ENCODE measurements at regions not wholly inside any gene's neighbourhood (a gene's known extent, or its start where the extent isn't known, plus 50 kb on each side); places are given as distances from the start of the nearest gene placed in this dataset.
"Not testable (repeated sequence)": the region's sequence is repeated elsewhere in the genome, so short reads cannot be mapped to it uniquely, and the experiment has no call there.

DNA sequence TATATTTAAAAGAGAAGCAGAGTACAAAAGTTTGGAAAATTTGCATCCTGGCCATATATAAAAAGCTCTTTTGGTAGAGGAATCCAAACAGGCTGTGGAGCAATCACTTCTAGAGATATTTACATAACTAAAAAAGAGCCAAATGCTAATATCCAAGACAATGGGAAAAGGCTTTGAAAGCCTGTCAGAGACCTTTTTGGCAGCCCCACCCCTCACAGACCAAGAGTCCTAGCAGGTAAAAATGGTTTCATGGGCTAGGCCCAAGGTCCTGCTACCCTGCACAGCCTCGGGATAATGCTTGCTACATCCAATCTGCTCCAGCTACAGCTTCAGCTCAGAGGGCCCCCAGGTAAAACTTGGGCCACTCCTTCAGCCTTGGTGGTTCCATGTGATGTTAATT, 430.2 kb upstream of the KCND2 start:
- no peak overlapping the region for H3K27ac ChIP-seq
- no peak for TF ChIP-seq CTCF (IDR thresholded peaks at IDR 0.05)

DNA sequence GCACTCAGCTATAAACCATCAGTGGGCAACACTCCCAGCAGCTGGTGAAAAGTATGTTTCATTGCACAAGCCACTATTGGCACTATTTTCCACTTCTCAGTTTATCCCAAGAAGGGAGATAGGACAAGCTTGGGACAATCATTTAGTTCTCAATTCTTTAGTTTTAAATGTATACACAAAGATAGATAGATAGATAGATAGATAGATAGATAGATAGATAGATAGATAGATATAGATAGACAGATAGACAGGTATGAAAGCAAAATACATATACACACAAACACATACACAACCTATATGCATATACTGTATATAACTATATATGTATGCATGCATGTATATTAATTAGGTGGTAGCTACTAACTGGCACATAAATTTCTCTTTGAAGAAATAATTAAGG, 411.6 kb upstream of the KCND2 start:
- Histone ChIP-seq H3K36me3 (no peaks in the 10 kb centered on the region), H3K27ac (no peak overlapping the region), H3K27me3 (no peaks in the 10 kb centered on the region), H3K4me1 (ENCODE audit: control insufficient read depth in 1 of 2, insufficient read depth in 1 of 2, low read depth in 1 of 2, low read length in 1 of 2) (no peaks in the 10 kb centered on the region), H3K4me3 (ENCODE audit: low read depth in 1 of 2, low read length in 1 of 2) (no peak overlapping the region), H3K9me3 (no peaks in the 10 kb centered on the region)
- TF ChIP-seq CTCF (IDR thresholded peaks at IDR 0.05): no peak

More for the DNA sequence above, 430.2 kb upstream of the KCND2 start:
- Histone ChIP-seq H3K9me3 (no peaks in the 10 kb centered on the region), H3K4me1 (ENCODE audit: control insufficient read depth in 1 of 2, insufficient read depth in 1 of 2, low read depth in 1 of 2, low read length in 1 of 2) (no peaks in the 10 kb centered on the region), H3K4me3 (ENCODE audit: low read depth in 1 of 2, low read length in 1 of 2) (no peak overlapping the region), H3K36me3 (no peaks in the 10 kb centered on the region), H3K27me3 (no peaks in the 10 kb centered on the region)

DNA sequence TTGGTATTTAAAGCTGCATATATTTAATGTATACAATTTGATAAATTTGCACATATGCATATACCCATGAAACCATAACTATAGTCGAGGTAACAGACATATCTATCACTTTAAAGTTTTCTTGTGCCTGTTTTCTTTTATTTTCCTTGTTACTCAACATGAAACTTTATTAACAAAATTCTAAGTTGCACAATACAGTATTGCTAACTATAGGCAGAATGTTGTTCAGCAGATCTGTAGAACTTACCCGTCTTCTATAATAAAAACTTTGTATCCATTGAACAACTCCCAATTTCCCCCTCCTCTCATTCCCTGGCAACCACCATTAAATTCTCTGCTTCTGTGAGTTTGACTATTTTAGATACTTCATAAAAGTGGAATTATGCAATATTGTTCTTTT, 404.6 kb upstream of the KCND2 start:
- Histone ChIP-seq H3K4me1 (ENCODE audit: control insufficient read depth in 1 of 2, insufficient read depth in 1 of 2, low read depth in 1 of 2, low read length in 1 of 2) (no peaks in the 10 kb centered on the region), H3K9me3 (no peaks in the 10 kb centered on the region), H3K27ac (no peak overlapping the region)

GRCh38 chr7:119879835-119880234, 393.1 kb upstream of the KCND2 start:
- TF ChIP-seq CTCF (IDR thresholded peaks at IDR 0.05): no peak
- no peak overlapping the region for H3K27ac ChIP-seq
- no peaks in the 10 kb centered on the region for H3K4me1 ChIP-seq (ENCODE audit: control insufficient read depth in 1 of 2, insufficient read depth in 1 of 2, low read depth in 1 of 2, low read length in 1 of 2)
- no peaks in the 10 kb centered on the region for H3K36me3 ChIP-seq
- no peaks in the 10 kb centered on the region for H3K27me3 ChIP-seq
- no peaks in the 10 kb centered on the region for H3K9me3 ChIP-seq
- no peak overlapping the region for H3K4me3 ChIP-seq (ENCODE audit: low read depth in 1 of 2, low read length in 1 of 2)

More for the DNA sequence above, 404.6 kb upstream of the KCND2 start:
- TF ChIP-seq CTCF (IDR thresholded peaks at IDR 0.05): no peak
- no peaks in the 10 kb centered on the region for H3K36me3 ChIP-seq
- H3K27me3 ChIP-seq: no peaks in the 10 kb centered on the region
- H3K4me3 ChIP-seq (ENCODE audit: low read depth in 1 of 2, low read length in 1 of 2): no peak overlapping the region

DNA sequence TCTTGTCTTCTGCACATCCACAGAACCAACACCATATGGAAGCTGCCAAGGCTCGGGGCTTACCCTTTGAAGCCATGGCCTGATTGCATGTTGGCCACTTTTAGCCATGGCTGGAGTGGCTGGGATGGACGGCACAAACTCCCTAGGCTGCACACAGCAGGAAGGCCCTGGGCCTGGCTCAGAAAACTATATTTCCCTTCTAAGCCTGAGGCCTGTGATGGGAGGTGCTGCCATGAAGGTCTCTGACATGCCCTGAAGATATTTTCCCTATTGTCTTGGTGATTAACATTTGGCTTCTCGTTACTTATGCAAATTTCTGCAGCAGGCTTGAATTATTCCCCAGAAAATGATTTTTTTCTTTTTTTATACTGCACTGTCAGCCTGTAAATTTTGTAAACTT, 387.0 kb upstream of the KCND2 start:
- no peak for TF ChIP-seq CTCF (IDR thresholded peaks at IDR 0.05)
- Histone ChIP-seq H3K27ac (no peak overlapping the region), H3K4me1 (ENCODE audit: control insufficient read depth in 1 of 2, insufficient read depth in 1 of 2, low read depth in 1 of 2, low read length in 1 of 2) (no peaks in the 10 kb centered on the region), H3K36me3 (no peaks in the 10 kb centered on the region), H3K4me3 (ENCODE audit: low read depth in 1 of 2, low read length in 1 of 2) (no peak overlapping the region), H3K9me3 (no peaks in the 10 kb centered on the region), H3K27me3 (no peaks in the 10 kb centered on the region)

DNA sequence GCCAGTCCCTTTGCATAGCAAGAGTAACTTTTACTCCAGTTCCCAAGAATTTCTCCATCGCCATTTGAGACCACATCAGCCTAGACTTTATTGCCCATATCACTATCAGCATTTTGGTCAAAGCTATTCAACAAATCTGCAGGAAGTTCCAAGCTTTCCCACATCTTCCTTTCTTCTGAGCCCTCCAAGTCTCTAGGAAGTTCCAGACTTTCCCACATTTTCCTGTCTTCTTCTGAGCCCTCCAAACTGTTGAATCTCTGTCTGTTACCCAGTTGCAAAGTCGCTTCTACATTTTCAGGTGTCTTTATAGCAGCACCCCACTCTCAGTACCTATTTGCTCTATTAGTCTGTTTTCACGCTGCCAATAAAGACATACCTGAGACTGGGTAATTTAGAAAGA, 386.4 kb upstream of the KCND2 start:
- not testable (repeated sequence) for H3K9me3 ChIP-seq; H3K27ac ChIP-seq; H3K27me3 ChIP-seq; H3K4me1 ChIP-seq (ENCODE audit: control insufficient read depth in 1 of 2, insufficient read depth in 1 of 2, low read depth in 1 of 2, low read length in 1 of 2); H3K36me3 ChIP-seq; H3K4me3 ChIP-seq (ENCODE audit: low read depth in 1 of 2, low read length in 1 of 2)

Measured in neutrophil (primary cell).